ENCODE measurements at regions not wholly inside any gene's neighbourhood (a gene's known extent, or its start where the extent isn't known, plus 50 kb on each side); places are given as distances from the start of the nearest gene placed in this dataset.

GRCh38 chr16:79422064-79422463, 178.5 kb downstream of the MAF start:
- H3K4me1 ChIP-seq (ENCODE audit: control insufficient read depth, insufficient read depth, low read length): no peaks in the 10 kb centered on the region
- no peak overlapping the region for H3K4me3 ChIP-seq (ENCODE audit: low read depth in 2 of 2, low read length in 2 of 2)
- ChIA-PET CTCF (interaction anchor here (0.6 kb wide), 1 partner anchor 61 kb away, joined by 3 read pairs; no protein-coding TSS in a partner anchor), POLR2A (no interaction called here)
- H3K36me3 ChIP-seq (ENCODE audit: control insufficient read depth, insufficient read depth, low read length): no peaks in the 10 kb centered on the region
- in situ Hi-C loops (cut with HindIII; ENCODE audit: low pct_unique_long_range_greater_than_20kb, low sequenced_read_pairs): no loop called here
- ATAC-seq (no peak), DNase-seq (ENCODE audit: low read depth, low spot score) (no peak)
- no peak overlapping the region for H3K27ac ChIP-seq (ENCODE audit: low read length)
- no TSS peak for BruUV-seq (replicated peaks)
- no peaks in the 10 kb centered on the region; the same call in 1 of the 2 replicates for H3K27me3 ChIP-seq (ENCODE audit: control insufficient read depth, insufficient read depth, low read length)
- TF ChIP-seq SIN3A (IDR thresholded peaks at IDR 0.05; ENCODE audit: borderline replicate concordance, insufficient read depth, low read depth, low read length) (no peak), CTCF (IDR thresholded peaks at IDR 0.05) (no peak), POLR2AphosphoS5 (IDR thresholded peaks at IDR 0.05; ENCODE audit: low read depth, low read length) (no peak), REST (IDR thresholded peaks at IDR 0.05; ENCODE audit: insufficient read depth in 1 of 2, low read depth in 2 of 2, low read length in 1 of 2) (no peak), TCF7L2 (IDR thresholded peaks at IDR 0.05; ENCODE audit: low read depth, low read length) (no peak)
- no peaks in the 10 kb centered on the region for H3K9me3 ChIP-seq (ENCODE audit: control insufficient read depth, insufficient read depth, low read depth, low read length)
- intact Hi-C loops (cut with micrococcal nuclease; ENCODE audit: unreplicated experiment): no loop called here

- no peaks in the 10 kb centered on the region for H3K9me3 ChIP-seq (ENCODE audit: control insufficient read depth, insufficient read depth, low read depth, low read length)
- BruUV-seq (replicated peaks): no TSS peak
- no peaks in the 10 kb centered on the region; the same call in 1 of the 2 replicates for H3K27me3 ChIP-seq (ENCODE audit: control insufficient read depth, insufficient read depth, low read length)
- CTCF ChIA-PET: no interaction called here
- POLR2A ChIA-PET: no interaction called here
- TF ChIP-seq TCF7L2 (IDR thresholded peaks at IDR 0.05; ENCODE audit: low read depth, low read length) (no peak), REST (IDR thresholded peaks at IDR 0.05; ENCODE audit: insufficient read depth in 1 of 2, low read depth in 2 of 2, low read length in 1 of 2) (no peak), POLR2AphosphoS5 (IDR thresholded peaks at IDR 0.05; ENCODE audit: low read depth, low read length) (no peak), CTCF (IDR thresholded peaks at IDR 0.05) (no peak), SIN3A (IDR thresholded peaks at IDR 0.05; ENCODE audit: borderline replicate concordance, insufficient read depth, low read depth, low read length) (no peak)
- DNase-seq (ENCODE audit: low read depth, low spot score) (no peak), ATAC-seq (no peak)
- no peak overlapping the region for H3K4me3 ChIP-seq (ENCODE audit: low read depth in 2 of 2, low read length in 2 of 2)
- in situ Hi-C loops (cut with HindIII; ENCODE audit: low pct_unique_long_range_greater_than_20kb, low sequenced_read_pairs) (no loop called here), intact Hi-C loops (cut with micrococcal nuclease; ENCODE audit: unreplicated experiment) (no loop called here)
- no peaks in the 10 kb centered on the region for H3K4me1 ChIP-seq (ENCODE audit: control insufficient read depth, insufficient read depth, low read length)
- H3K36me3 ChIP-seq (ENCODE audit: control insufficient read depth, insufficient read depth, low read length): no peaks in the 10 kb centered on the region
- H3K27ac ChIP-seq (ENCODE audit: low read length): no peak overlapping the region
Observed at GRCh38 chr16:79421126-79421525, 179.4 kb downstream of the MAF start.
